GM12878 (cell line): ENCODE measurements at regions not wholly inside any gene's neighbourhood (a gene's known extent, or its start where the extent isn't known, plus 50 kb on each side); places are given as distances from the start of the nearest gene placed in this dataset.

ENCODE experiments used
- JUNB ChIP-seq: IDR thresholded peaks from 2 replicates; pipeline ENCODE4 v1.6.1; 2016; ENCODE audit warnings: antibody characterized with exemption, mild to moderate bottlenecking
- PAX8 ChIP-seq: fragments of 450-650 bp; IDR thresholded peaks from 2 replicates; pipeline ENCODE4 v1.6.1; 2017; ENCODE audit warnings: mild to moderate bottlenecking, moderate library complexity
- TF ChIP-seq, protein P1 (sequence below): fragments of 450-650 bp; IDR thresholded peaks from 2 replicates; pipeline ENCODE4 v1.6.1; 2018; ENCODE audit warnings: borderline replicate concordance, mild to moderate bottlenecking; ENCODE audit not compliant: partially characterized antibody
- TF ChIP-seq, protein P2 (sequence below): fragments of 450-650 bp; IDR thresholded peaks from 2 replicates; pipeline ENCODE4 v1.6.1; 2016; ENCODE audit warnings: mild to moderate bottlenecking, moderate library complexity, borderline replicate concordance
- TF ChIP-seq, protein P3 (sequence below): IDR thresholded peaks from 2 replicates; pipeline ENCODE4 v1.6.1; 2011; ENCODE audit warnings: low read depth, mild to moderate bottlenecking, low read length, moderate library complexity, borderline replicate concordance; ENCODE audit errors: extremely low read depth

DNA sequence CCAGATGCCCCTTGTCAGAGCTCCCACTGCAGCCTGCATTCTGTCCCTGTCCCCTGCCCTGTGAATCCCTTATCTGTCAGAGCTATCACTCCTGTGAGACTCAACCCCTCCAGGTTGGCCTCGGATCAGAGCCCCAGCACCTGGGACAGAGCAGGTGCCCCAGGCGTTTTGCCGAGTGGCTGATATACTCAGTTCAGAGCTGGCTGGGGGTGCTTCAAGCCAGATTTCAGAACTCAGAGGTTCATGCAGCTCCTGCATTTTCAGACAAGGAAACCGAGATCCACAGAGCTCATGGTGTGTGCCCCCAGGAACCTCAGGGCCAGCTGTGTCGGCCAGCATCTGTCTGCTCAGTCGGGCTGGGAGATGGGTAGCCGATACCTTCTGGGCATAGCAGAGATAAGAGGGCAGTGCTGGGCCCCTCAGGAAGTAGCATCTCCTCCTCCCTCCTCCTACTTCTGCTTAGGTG lies 228.0 kb upstream of the RTL1 start (continued):
- TF ChIP-seq, protein P1, sequence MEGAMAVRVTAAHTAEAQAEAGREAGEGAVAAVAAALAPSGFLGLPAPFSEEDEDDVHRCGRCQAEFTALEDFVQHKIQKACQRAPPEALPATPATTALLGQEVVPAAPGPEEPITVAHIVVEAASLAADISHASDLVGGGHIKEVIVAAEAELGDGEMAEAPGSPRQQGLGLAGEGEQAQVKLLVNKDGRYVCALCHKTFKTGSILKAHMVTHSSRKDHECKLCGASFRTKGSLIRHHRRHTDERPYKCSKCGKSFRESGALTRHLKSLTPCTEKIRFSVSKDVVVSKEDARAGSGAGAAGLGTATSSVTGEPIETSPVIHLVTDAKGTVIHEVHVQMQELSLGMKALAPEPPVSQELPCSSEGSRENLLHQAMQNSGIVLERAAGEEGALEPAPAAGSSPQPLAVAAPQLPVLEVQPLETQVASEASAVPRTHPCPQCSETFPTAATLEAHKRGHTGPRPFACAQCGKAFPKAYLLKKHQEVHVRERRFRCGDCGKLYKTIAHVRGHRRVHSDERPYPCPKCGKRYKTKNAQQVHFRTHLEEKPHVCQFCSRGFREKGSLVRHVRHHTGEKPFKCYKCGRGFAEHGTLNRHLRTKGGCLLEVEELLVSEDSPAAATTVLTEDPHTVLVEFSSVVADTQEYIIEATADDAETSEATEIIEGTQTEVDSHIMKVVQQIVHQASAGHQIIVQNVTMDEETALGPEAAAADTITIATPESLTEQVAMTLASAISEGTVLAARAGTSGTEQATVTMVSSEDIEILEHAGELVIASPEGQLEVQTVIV = no peak
- TF ChIP-seq JUNB (no peak), PAX8 (no peak)
- TF ChIP-seq, protein P2, sequence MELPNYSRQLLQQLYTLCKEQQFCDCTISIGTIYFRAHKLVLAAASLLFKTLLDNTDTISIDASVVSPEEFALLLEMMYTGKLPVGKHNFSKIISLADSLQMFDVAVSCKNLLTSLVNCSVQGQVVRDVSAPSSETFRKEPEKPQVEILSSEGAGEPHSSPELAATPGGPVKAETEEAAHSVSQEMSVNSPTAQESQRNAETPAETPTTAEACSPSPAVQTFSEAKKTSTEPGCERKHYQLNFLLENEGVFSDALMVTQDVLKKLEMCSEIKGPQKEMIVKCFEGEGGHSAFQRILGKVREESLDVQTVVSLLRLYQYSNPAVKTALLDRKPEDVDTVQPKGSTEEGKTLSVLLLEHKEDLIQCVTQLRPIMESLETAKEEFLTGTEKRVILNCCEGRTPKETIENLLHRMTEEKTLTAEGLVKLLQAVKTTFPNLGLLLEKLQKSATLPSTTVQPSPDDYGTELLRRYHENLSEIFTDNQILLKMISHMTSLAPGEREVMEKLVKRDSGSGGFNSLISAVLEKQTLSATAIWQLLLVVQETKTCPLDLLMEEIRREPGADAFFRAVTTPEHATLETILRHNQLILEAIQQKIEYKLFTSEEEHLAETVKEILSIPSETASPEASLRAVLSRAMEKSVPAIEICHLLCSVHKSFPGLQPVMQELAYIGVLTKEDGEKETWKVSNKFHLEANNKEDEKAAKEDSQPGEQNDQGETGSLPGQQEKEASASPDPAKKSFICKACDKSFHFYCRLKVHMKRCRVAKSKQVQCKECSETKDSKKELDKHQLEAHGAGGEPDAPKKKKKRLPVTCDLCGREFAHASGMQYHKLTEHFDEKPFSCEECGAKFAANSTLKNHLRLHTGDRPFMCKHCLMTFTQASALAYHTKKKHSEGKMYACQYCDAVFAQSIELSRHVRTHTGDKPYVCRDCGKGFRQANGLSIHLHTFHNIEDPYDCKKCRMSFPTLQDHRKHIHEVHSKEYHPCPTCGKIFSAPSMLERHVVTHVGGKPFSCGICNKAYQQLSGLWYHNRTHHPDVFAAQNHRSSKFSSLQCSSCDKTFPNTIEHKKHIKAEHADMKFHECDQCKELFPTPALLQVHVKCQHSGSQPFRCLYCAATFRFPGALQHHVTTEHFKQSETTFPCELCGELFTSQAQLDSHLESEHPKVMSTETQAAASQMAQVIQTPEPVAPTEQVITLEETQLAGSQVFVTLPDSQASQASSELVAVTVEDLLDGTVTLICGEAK = no peak
- TF ChIP-seq, protein P3, sequence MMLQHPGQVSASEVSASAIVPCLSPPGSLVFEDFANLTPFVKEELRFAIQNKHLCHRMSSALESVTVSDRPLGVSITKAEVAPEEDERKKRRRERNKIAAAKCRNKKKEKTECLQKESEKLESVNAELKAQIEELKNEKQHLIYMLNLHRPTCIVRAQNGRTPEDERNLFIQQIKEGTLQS = no peak
